ENCODE measurements at regions not wholly inside any gene's neighbourhood (a gene's known extent, or its start where the extent isn't known, plus 50 kb on each side); places are given as distances from the start of the nearest gene placed in this dataset.

- TF ChIP-seq CTCF (conservative IDR thresholded peaks at IDR 0.05; ENCODE audit: low read length) (no peak), EZH2phosphoT487 (IDR thresholded peaks at IDR 0.05; ENCODE audit: borderline replicate concordance, low read depth, low read length) (no peak)
Measured at GRCh38 chr9:758146-758545, 83.4 kb upstream of the DMRT1 start.

Measured in OCI-LY7 (cell line).